Transverse colon (tissue), 4 donors: ENCODE measurements at regions not wholly inside any gene's neighbourhood (a gene's known extent, or its start where the extent isn't known, plus 50 kb on each side); places are given as distances from the start of the nearest gene placed in this dataset.
"Not testable (repeated sequence)": the region's sequence is repeated elsewhere in the genome, so short reads cannot be mapped to it uniquely, and the experiment has no call there.

Source experiments
- DNase-seq: peaks from one replicate; pipeline ENCODE4 v3.0.0-alpha.2; 2019
- H3K27ac ChIP-seq, 4 donors: fragments of 200-600 bp; sonication (generic); 2 replicates each; pipeline ENCODE4 v1.5.1; 2016 to 2018; ENCODE audit warnings: inconsistent platforms in 4 of 4
- H3K27me3 ChIP-seq: fragments of 200-600 bp; sonication (generic); 2 replicates; pipeline ENCODE4 v1.5.1; 2017; ENCODE audit warnings: inconsistent platforms
- H3K36me3 ChIP-seq, 4 donors: fragments of 200-600 bp; sonication (generic); 2 replicates each; pipeline ENCODE4 v1.5.1; 2017 to 2019; ENCODE audit warnings: inconsistent platforms in 4 of 4
- H3K4me1 ChIP-seq, 4 donors: fragments of 200-600 bp; sonication (generic); 2 replicates each; pipeline ENCODE4 v1.5.1; 2017 to 2020; ENCODE audit warnings: inconsistent platforms in 4 of 4
- H3K4me3 ChIP-seq, 4 donors: fragments of 200-600 bp; sonication (generic); 1 replicate in 1 of 4; 2 replicates in 3 of 4; pipeline versions ENCODE4 v1.5.1 to v1.6.1; 2017 to 2019; ENCODE audit warnings: inconsistent platforms in 4 of 4
- H3K9me3 ChIP-seq, 2 donors: fragments of 200-600 bp; sonication (generic); 2 replicates each; pipeline ENCODE4 v1.5.1; 2017 to 2019; ENCODE audit warnings: inconsistent platforms in 2 of 2
- CTCF ChIP-seq, 5 experiments: fragments of 200-600 bp in 3 of 5; fragments of 450-650 bp in 2 of 5; sonication (generic) in 3 of 5; IDR thresholded peaks; 1 replicate in 2 of 5; 2 replicates in 3 of 5; pipeline ENCODE4 v1.5.1; 2016 to 2017; ENCODE audit warnings: antibody characterized with exemption in 5 of 5, inconsistent platforms in 3 of 5, mild to moderate bottlenecking in 2 of 5, moderate library complexity in 1 of 5
- EP300 ChIP-seq: sonication (generic); formaldehyde crosslinking; IDR thresholded peaks from one replicate; pipeline ENCODE4 v1.6.1; 2017; ENCODE audit warnings: antibody characterized with exemption, low read depth
- POLR2A ChIP-seq: fragments of 450-650 bp; IDR thresholded peaks from one replicate; pipeline ENCODE4 v1.6.1; 2016; ENCODE audit warnings: antibody characterized with exemption, mild to moderate bottlenecking, moderate library complexity
- POLR2AphosphoS5 ChIP-seq, 3 donors: sonication (generic); formaldehyde crosslinking; IDR thresholded peaks; one replicate each; pipeline ENCODE4 v1.6.1; 2016; ENCODE audit warnings: antibody characterized with exemption in 3 of 3
- WGBS, 2 donors: methylation state at CpG; one replicate each; pipeline ENCODE4 v1.1.5; 2018; ENCODE audit warnings: low coverage in 1 of 2; 5-methylcytosine and 5-hydroxymethylcytosine counted together
- in situ Hi-C, 4 donors: fragments of 200-750 bp; cut with MboI; loops; one replicate each; pipeline versions ENCODE4 v1.15.0 to v1.15.1; 2017; ENCODE audit warnings: low sequenced_read_pairs in 3 of 4, low pct_ligation_motif_present in 1 of 4, low pct_unique_long_range_greater_than_20kb in 1 of 4
- intact Hi-C: fragments of 100-400 bp; cut with DNase I; formaldehyde crosslinking; loops from one replicate; pipeline ENCODE4 v1.15.1; 2023; ENCODE audit warnings: low total_unique reads

- intact Hi-C loops (no loop called here), in situ Hi-C loops (no loop called here)
- no peak for DNase-seq
- Histone ChIP-seq H3K27ac (no peak overlapping the region), H3K27me3 (no peaks in the 10 kb centered on the region), H3K9me3 (no peaks in the 10 kb centered on the region), H3K4me1 (peaks cover 0 to 10% (median 0%) of the 10 kb centered on the region in 4 donors), H3K4me3 (no peak overlapping the region), H3K36me3 (no peaks in the 10 kb centered on the region)
- TF ChIP-seq POLR2AphosphoS5 (IDR thresholded peaks at IDR 0.05) (no peak), EP300 (no peak), POLR2A (no peak), CTCF (IDR thresholded peaks at IDR 0.05) (no peak)
- WGBS, 2 donors, result 96 to 100% methylated on average over 1 to 3 of the region's 3 CpGs
These were observed 103.3 kb downstream of the NDFIP1 start for GRCh38 chr5:142211918-142212317.

- intact Hi-C loops (no loop called here), in situ Hi-C loops (no loop called here)
- TF ChIP-seq POLR2A, result no peak
- no peak for TF ChIP-seq EP300
- no peak for TF ChIP-seq POLR2AphosphoS5 (IDR thresholded peaks at IDR 0.05)
- Histone ChIP-seq H3K27me3 (no peaks in the 10 kb centered on the region), H3K27ac (no peak overlapping the region), H3K36me3 (no peaks in the 10 kb centered on the region), H3K4me1 (peaks cover 0 to 6% (median 0%) of the 10 kb centered on the region in 4 donors), H3K9me3 (no peaks in the 10 kb centered on the region), H3K4me3 (no peak overlapping the region)
- DNase-seq, result no peak
- 83 to 96% methylated on average over 4 to 11 of the region's 11 CpGs for WGBS, 2 donors
These were observed 102.4 kb downstream of the NDFIP1 start for GRCh38 chr5:142210864-142211412.

- intact Hi-C loops (no loop called here), in situ Hi-C loops (no loop called here)
- Histone ChIP-seq H3K36me3 (no peaks in the 10 kb centered on the region), H3K4me3 (no peak overlapping the region), H3K27ac (no peak overlapping the region), H3K9me3 (no peaks in the 10 kb centered on the region), H3K27me3 (no peaks in the 10 kb centered on the region), H3K4me1 (no peaks in the 10 kb centered on the region)
- WGBS, 2 donors, result 88 to 90% methylated on average over 5 to 9 of the region's 9 CpGs
- TF ChIP-seq EP300 (no peak), POLR2A (no peak), POLR2AphosphoS5 (IDR thresholded peaks at IDR 0.05) (no peak), CTCF (IDR thresholded peaks at IDR 0.05) (no peak)
- DNase-seq, result no peak
These were observed 101.4 kb downstream of the NDFIP1 start for GRCh38 chr5:142210011-142210410.

- in situ Hi-C loops (no loop called here), intact Hi-C loops (no loop called here)
- Histone ChIP-seq H3K9me3 (no peaks in the 10 kb centered on the region), H3K4me1 (no peaks in the 10 kb centered on the region), H3K27me3 (no peaks in the 10 kb centered on the region), H3K27ac (no peak overlapping the region), H3K4me3 (no peak overlapping the region), H3K36me3 (no peaks in the 10 kb centered on the region)
- 83 to 88% methylated on average over 5 to 8 of the region's 8 CpGs for WGBS, 2 donors
- no peak for TF ChIP-seq POLR2AphosphoS5 (IDR thresholded peaks at IDR 0.05)
- TF ChIP-seq CTCF (IDR thresholded peaks at IDR 0.05), result no peak
- no peak for TF ChIP-seq POLR2A
- TF ChIP-seq EP300, result no peak
- DNase-seq, result no peak
These were observed 100.3 kb downstream of the NDFIP1 start for GRCh38 chr5:142208777-142209312.

- H3K36me3 ChIP-seq, DNase-seq, H3K4me1 ChIP-seq, H3K4me3 ChIP-seq, H3K27me3 ChIP-seq, intact Hi-C loops, in situ Hi-C loops, H3K27ac ChIP-seq, H3K9me3 ChIP-seq: not testable (repeated sequence)
- WGBS, 2 donors, result 81 to 94% methylated on average over 5 to 7 of the region's 7 CpGs
These were observed 99.7 kb downstream of the NDFIP1 start for GRCh38 chr5:142208244-142208643.
